ENCODE measurements at regions not wholly inside any gene's neighbourhood (a gene's known extent, or its start where the extent isn't known, plus 50 kb on each side); places are given as distances from the start of the nearest gene placed in this dataset.
"Not testable (repeated sequence)": the region's sequence is repeated elsewhere in the genome, so short reads cannot be mapped to it uniquely, and the experiment has no call there.

DNA sequence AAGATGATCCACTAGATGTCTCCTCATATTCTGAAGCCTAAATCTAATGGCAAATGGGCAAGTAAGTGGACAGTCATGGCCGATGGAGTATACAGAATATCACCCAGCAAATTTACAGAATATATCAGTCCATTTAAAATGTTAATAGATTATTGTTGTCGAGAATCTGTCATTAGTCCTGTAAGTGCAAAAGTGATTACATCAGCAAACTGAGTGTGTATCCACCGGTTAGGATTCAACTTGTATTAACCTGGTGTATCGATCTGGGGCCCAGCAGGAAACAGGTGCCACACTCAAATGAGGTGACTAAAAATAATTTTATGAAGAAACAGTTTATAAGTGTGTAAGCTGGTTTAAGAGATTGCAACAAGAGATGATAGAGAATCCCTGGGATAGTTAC lies 367.9 kb upstream of the FAM47C start:
- H3K4me3 ChIP-seq (ENCODE audit: low read depth, low read length), result no peak overlapping the region
- no peak for DNase-seq (ENCODE audit: low read depth)

- H3K4me3 ChIP-seq (ENCODE audit: low read depth, low read length), result no peak overlapping the region
- no peak for DNase-seq (ENCODE audit: low read depth)
Observed at GRCh38 chrX:36642052-36642451, 366.1 kb upstream of the FAM47C start.

- DNase-seq (ENCODE audit: low read depth), result no peak
- H3K4me3 ChIP-seq (ENCODE audit: low read depth, low read length), result no peak overlapping the region
Observed at GRCh38 chrX:36650622-36651021, 357.5 kb upstream of the FAM47C start.

DNA sequence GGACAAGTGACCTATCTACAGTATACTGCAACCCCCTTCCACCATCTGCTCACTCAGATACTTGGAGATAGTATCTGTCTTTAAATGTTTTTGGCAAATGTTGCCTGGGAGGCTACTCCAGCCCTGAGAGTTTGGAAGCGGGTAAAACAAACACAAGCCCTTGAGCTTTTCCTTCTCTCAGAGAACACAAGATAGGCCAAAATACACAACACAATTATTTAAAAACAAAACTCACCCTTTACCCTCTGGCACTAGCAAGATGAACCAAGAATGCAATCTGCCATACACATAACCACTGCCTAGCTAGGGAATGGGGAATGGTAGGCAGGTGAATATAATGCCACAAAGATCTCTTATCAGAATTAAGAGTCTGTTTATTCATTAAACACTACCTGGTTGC lies 324.7 kb upstream of the FAM47C start:
- no peak overlapping the region for H3K4me3 ChIP-seq (ENCODE audit: low read depth, low read length)
- DNase-seq (ENCODE audit: low read depth), result no peak

DNA sequence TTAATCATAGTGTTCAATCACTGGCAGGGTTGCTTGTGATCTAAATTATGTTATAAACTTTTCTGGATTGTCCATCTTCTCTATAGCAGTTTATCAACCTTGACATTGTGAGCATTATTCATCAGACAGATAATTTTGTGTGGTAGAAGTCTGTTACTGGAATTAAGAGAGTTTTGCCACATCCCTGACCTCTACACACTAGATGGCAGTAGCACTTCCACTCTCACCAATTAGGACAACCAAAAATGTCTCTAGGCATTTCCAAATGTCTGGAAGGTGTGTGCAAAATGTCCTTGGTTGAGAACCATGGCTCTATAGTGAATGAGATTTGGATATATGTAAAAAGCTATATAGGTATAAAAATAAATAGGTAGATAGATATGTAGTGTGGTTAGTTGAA lies 324.1 kb upstream of the FAM47C start:
- no peak for DNase-seq (ENCODE audit: low read depth)
- no peak overlapping the region for H3K4me3 ChIP-seq (ENCODE audit: low read depth, low read length)

GRCh38 chrX:36721990-36722389 lies 286.2 kb upstream of the FAM47C start:
- no peak overlapping the region for H3K4me3 ChIP-seq (ENCODE audit: low read depth, low read length)
- DNase-seq (ENCODE audit: low read depth), result no peak

DNA sequence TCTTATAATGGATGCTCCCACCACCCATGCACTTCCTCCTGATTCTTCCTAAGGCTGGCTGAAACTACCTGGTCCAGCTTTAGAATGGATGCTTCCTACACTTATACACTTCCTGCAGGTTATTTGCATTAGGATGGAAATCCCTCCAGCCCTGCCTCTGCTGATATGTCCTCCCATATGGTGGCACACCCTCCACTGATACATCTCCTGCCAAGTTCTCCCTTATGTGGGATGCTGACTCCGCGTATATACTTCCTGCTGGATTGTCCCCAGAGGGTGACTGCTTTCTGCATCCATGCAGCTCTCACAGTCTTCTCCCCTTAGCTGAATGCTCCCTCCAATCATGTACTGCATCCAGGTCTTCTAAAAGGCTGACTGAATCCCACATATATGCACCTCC lies 254.6 kb upstream of the FAM47C start:
- no peak for DNase-seq (ENCODE audit: low read depth)
- H3K4me3 ChIP-seq (ENCODE audit: low read depth, low read length), result no peak overlapping the region

GRCh38 chrX:36787752-36788151 lies 220.4 kb upstream of the FAM47C start:
- no peak for DNase-seq (ENCODE audit: low read depth)
- no peak overlapping the region for H3K4me3 ChIP-seq (ENCODE audit: low read depth, low read length)

GRCh38 chrX:36803151-36803550 lies 205.0 kb upstream of the FAM47C start:
- DNase-seq (ENCODE audit: low read depth), result no peak
- H3K4me3 ChIP-seq (ENCODE audit: low read depth, low read length), result no peak overlapping the region

GRCh38 chrX:36804066-36804465 lies 204.1 kb upstream of the FAM47C start:
- no peak overlapping the region for H3K4me3 ChIP-seq (ENCODE audit: low read depth, low read length)
- no peak for DNase-seq (ENCODE audit: low read depth)

DNA sequence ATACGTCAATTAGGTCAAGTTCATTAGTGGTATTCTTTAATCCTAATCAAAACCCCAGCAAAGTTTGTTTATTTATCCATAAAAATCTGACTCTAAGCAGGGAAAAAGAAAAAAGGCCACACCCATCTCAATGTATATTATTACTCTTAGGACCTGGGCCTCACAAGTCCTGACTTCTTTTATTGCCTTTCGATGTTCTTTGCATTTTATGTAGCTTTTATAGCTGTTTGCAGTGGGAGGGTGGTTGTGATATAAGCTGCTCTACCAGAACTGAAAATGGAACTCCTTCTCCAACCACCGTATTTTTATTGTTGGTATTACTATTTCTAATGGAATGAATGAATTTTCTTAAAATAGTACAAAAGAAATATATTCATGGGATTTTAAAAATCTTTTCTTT lies 163.3 kb upstream of the FAM47C start:
- no peak overlapping the region for H3K4me3 ChIP-seq (ENCODE audit: low read depth, low read length)
- DNase-seq (ENCODE audit: low read depth), result no peak

DNA sequence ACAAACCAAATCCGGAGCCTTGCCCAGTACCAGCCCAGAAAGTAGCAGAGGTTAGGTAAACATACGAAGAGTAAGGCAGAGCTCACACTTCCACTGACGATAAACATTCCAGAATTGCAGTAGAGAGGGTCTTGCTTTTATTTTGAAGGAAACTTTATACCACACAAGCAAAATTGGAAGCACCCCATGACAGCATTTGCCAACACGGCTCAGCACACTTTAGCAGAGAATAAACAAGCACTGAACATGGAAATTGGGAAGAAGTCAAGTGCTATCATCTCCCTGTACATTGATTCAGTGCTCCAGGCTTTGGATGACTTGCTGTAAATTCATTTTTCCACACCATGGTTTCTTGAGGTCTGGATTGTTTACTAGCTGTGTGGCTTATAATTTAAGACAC lies 160.7 kb upstream of the FAM47C start:
- no peak overlapping the region for H3K4me3 ChIP-seq (ENCODE audit: low read depth, low read length)
- no peak for DNase-seq (ENCODE audit: low read depth)

GRCh38 chrX:36849407-36849806 lies 158.8 kb upstream of the FAM47C start:
- DNase-seq (ENCODE audit: low read depth), result no peak
- H3K4me3 ChIP-seq (ENCODE audit: low read depth, low read length), result no peak overlapping the region

DNA sequence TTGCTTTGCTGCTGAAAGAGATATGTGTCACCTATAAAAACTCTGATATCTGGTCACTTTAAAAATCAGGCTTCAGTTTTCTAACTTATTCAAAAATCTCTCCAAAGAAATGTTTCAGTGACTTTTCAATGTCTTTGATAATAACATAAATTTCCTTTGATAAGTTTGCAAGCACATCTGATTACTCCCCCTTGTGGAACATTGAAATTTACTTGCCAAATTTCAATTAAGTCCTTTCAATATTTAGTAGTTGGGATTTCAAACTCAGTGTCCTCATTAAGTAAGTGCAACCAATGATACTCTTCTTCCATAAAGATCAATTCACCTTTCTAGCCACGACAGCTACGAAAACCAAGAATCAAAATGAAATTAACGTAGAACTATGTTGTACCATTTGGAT lies 151.3 kb upstream of the FAM47C start:
- DNase-seq (ENCODE audit: low read depth), result no peak
- no peak overlapping the region for H3K4me3 ChIP-seq (ENCODE audit: low read depth, low read length)

- no peak overlapping the region for H3K4me3 ChIP-seq (ENCODE audit: low read depth, low read length)
- no peak for DNase-seq (ENCODE audit: low read depth)
Observed at GRCh38 chrX:36859231-36859630, 148.9 kb upstream of the FAM47C start.

GRCh38 chrX:36861601-36862000 lies 146.6 kb upstream of the FAM47C start:
- no peak overlapping the region for H3K4me3 ChIP-seq (ENCODE audit: low read depth, low read length)
- DNase-seq (ENCODE audit: low read depth), result no peak

GRCh38 chrX:36867143-36867542 lies 141.0 kb upstream of the FAM47C start:
- no peak for DNase-seq (ENCODE audit: low read depth)
- H3K4me3 ChIP-seq (ENCODE audit: low read depth, low read length), result no peak overlapping the region

GRCh38 chrX:36868592-36868991 lies 139.6 kb upstream of the FAM47C start:
- no peak overlapping the region for H3K4me3 ChIP-seq (ENCODE audit: low read depth, low read length)
- no peak for DNase-seq (ENCODE audit: low read depth)

DNA sequence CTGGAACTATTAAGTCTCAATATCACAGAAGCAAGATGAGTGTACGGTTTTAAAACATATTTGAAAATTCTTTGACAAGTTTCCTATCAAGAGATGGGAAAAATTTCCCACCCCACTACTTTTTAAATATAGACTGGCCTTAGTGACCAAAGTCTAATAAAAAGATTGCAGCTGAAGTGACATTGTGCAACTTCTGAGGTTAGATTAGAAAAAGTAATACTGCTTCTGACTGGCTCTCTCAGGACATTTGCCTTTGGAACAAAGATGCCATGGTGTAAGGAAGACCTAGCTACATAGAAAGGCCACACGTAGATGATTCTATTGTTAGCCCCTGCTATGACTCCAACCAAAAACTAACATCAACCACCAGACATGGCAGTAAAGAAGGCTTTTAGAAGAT lies 138.7 kb upstream of the FAM47C start:
- DNase-seq (ENCODE audit: low read depth), result no peak
- H3K4me3 ChIP-seq (ENCODE audit: low read depth, low read length), result no peak overlapping the region

- DNase-seq (ENCODE audit: low read depth), result no peak
- H3K4me3 ChIP-seq (ENCODE audit: low read depth, low read length), result no peak overlapping the region
Observed at GRCh38 chrX:36897690-36898089, 110.5 kb upstream of the FAM47C start.

DNA sequence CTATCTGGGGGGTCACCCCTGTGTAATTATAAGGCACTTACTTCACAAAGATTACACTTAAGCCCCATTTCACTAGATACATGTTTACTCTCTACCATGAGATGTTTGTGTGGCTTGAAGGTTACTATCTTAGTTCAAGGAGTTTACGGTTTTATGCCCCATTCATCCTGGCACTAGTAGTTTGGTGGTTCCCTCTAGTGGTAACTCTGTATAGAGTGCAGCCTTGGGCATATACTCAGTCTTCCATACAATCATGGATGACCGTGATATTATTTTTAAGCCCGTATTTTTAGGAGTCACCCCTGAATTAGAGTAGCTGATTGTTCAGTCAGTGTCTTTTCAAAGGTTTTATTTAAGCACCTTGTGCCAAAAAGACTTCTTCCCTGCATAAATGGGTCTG lies 109.9 kb upstream of the FAM47C start:
- no peak overlapping the region for H3K4me3 ChIP-seq (ENCODE audit: low read depth, low read length)
- no peak for DNase-seq (ENCODE audit: low read depth)

- not testable (repeated sequence) for DNase-seq (ENCODE audit: low read depth); H3K4me3 ChIP-seq (ENCODE audit: low read depth, low read length)
Observed at GRCh38 chrX:36904561-36904960, 103.6 kb upstream of the FAM47C start.

Data from skeletal muscle cell (primary cell).